Activated T-helper 1 cell treated with anti-CD3 and anti-CD28 coated beads, Interleukin-2, amount 50 U/mL, for 16 hours (primary cell): ENCODE measurements at regions not wholly inside any gene's neighbourhood (a gene's known extent, or its start where the extent isn't known, plus 50 kb on each side); places are given as distances from the start of the nearest gene placed in this dataset.

Source experiments
- DNase-seq, 2 donors: peaks; one replicate each; pipeline ENCODE4 v3.0.0-alpha.2; 2020; ENCODE audit warnings: low read depth in 1 of 2, low spot score in 1 of 2

DNA sequence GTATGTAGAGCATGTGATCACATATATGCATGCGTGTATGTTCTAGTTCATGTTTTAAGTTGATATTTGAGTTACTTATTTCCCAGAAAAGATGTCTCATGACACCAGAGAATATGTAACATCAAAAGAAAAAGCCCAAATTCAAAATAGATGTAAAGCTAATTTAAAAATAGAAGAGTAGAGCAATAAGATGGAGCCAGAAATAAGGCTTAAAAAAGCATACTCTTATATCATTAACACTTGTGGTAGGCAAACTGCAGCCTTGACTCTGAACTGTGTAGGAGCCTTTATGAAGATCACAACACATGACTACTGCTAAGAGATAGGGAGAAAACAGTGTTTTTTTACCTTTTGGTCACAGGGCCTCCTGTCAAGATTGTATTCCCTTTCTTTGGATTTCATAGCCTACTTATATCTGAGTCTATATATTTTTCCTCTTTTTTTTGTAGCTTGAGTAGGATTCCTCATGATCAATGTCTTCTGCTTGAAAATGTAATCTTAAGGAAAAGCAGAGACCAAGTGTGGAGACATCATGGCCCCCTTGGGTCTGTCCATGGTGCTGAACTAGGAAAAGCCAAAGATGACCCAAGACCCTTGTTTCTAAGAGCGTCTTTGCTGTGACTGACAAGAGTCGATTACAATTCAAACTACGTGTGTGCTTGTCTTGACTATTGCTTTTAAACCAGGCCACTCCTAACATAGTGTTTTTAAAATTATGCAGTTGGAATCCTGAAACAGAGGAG lies 390.4 kb downstream of the SHISA9 start:
- no peak for DNase-seq

GRCh38 chr16:13296206-13296605 lies 394.8 kb downstream of the SHISA9 start:
- DNase-seq, result no peak

DNA sequence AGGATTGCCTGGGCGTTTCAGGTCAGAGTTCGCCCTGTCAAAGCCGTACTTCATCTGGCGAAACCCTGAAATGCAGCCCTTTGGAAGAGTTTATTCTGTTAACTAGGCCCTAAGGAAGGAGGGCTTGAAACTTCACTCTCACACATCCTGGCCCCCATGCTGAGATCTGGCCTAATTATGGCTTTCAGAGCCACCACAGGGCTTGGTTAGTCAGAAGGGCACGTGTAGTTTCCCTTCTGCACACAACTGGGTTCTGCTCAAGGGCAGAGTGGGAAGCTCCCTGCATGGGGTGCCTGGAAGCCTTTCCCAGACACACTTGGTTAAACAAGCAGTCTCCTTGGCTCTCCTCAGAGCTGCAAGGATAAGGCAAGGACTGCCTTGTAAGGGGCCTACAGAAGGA lies 397.3 kb downstream of the SHISA9 start:
- no peak for DNase-seq

DNA sequence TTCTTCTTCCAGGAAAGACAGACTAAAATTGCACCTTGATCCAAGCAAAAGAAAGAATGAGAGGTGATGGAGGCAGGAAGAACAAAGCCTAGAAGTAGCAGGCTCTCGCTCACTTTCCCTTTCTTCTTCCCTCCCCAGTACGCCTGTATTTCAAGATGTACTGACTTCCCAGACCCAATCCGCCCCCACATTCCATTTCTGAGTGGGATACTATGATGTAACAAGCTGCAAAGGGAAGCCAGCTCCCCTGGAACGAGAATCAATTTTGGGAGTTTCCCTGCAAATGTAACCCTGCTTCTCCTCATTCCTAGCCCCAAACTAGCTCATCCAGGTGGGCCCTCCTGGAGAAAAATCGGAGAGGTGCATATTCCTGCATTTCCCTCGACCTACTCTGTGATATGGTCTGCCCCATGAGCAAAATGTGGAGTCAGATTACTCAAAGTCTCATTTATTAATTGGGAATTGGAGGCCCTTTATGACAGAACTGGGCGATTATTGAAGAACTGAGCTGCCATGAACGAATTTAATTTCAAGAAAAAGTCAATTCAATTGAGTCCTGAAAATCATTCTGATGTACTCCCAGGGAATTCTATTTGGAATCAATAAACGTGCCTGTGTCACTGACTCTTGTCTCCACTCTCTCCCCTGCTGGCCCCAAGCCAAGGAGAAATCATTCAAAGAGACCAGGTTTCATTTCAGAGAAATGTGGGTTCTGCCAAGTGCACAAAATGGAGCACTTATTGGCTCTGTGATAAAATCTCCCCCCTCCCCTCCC lies 398.9 kb downstream of the SHISA9 start:
- no peak for DNase-seq

GRCh38 chr16:13305019-13305755 lies 403.8 kb downstream of the SHISA9 start:
- DNase-seq, result no peak

DNA sequence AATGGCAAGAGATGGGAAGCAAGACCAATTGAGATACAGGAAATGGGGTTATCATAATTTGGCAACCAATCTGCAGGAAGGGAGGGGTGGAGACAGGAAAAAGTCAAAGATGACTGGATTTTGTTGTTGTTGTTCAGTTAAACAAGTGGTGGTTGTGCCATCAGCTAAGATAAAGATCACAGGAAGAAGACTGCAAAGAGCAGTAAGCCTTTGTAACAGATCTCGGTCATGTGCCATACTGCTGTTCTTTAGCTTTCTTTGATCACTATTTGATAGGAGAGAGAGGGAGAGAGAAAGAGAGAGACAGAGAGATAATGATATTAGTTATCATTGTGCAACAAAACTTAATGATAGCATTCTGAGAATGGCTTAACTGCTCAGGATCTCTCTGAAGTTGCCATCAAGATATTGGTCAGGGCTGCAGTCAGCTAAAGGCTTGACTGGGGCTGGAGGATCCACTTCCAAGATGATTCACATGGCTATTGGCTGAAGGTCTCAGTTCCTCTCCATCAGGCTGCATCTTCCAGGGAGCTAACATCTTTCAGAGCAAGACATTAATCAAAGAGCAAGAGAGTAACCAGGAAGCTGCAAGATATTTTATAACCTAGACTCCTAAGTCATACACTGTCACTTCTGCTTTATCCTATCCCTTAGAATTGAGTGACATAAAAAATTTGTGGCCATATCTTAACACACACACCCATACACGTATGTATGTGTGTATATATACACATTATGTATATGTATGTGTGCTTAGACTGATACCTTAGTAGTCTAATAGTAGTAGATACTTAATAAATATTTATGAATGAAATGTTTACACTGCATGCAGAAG lies 405.0 kb downstream of the SHISA9 start:
- no peak for DNase-seq

DNA sequence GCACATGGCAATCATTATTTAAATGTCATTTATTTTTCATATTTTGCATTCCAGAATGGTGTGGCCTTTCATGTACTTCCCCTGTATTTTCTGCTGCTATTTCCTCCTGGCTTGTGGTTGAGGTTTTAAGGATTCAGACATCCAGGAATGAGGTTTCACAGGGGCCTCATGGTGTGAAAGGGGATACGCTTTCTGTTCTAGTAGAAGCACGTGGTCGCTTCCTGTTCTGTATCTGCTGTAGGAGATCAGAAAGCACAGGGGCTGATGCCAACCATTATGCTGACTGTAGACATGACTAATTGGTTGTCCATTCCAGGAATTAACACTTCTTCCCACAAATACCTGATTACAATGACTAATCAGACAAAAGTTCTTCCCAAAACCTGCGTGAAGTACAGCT lies 405.9 kb downstream of the SHISA9 start:
- no peak for DNase-seq

GRCh38 chr16:13307851-13308250 lies 406.5 kb downstream of the SHISA9 start:
- DNase-seq, result no peak

DNA sequence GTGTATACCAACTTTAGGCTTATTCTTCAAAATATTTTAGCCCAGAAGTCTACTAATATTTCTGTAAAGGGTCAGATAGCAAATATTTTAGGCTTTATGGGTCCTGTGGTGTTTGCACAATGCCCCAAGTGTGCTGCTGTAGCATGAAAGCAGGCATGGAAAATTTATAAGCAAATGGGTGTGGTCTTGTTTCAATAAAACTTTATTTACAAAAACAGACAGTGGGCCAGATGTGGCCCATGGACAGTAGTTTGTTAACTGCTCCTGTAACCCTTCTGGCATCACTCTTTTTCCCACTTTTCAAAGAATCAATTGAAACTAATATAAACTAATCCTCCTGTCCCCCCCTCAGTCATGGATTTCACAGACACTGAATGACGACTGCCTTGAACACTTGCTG lies 410.7 kb downstream of the SHISA9 start:
- DNase-seq, result no peak

DNA sequence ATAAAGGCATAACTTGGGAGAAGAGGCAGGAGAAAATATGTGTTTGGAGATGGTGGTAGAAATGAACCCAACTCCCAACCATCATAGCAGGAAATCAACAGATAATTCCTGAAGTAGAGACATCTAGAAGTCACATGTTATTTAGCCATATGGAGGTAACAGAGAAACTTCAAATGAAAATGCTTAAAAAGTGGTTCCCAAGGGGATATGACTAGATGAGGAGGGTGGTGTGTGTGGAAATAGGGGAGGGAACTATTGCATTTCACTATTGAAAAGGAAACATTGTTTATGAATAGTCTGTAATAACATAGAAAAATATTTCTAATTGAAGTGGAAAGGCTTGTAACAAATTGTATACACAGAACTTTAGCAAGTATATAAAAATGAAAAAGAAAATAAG lies 412.0 kb downstream of the SHISA9 start:
- DNase-seq, result no peak

GRCh38 chr16:13314633-13315032 lies 413.2 kb downstream of the SHISA9 start:
- no peak for DNase-seq

DNA sequence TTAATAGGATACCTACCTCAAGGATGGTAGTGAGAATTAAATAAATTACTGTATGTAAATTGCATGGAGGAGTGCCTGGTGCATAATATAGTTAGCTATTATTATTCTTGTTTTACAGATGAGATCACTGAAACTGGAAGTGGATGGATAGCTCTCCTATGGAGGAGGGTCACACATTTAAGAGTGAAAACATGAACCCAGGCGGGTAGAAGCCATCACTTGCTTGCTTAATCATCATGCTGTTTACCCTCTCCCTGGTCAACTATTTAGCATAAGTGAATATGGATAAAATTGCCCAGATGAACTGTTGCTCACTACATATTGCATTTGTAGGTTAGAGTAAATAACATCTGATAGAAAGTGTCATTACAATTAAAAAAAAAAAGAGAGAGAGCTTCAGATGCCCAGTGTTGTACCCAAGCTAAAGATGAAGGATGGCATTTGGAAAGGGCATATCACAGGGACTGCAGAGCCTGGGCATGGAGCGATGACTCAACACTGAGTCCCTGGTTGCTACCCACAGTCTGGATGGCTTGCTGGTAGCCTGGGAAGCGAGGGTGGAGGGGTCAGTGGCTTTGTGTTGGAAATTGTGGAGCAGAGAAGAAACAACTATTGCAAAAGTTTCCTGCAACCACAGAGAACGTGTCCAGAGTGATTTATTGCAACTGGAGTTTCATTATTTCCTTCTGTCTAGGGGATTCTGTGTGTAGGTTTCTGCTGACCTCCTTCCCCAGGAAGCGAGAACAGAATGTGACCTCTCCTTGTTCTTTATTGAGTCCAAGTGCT lies 414.4 kb downstream of the SHISA9 start:
- DNase-seq, result no peak

DNA sequence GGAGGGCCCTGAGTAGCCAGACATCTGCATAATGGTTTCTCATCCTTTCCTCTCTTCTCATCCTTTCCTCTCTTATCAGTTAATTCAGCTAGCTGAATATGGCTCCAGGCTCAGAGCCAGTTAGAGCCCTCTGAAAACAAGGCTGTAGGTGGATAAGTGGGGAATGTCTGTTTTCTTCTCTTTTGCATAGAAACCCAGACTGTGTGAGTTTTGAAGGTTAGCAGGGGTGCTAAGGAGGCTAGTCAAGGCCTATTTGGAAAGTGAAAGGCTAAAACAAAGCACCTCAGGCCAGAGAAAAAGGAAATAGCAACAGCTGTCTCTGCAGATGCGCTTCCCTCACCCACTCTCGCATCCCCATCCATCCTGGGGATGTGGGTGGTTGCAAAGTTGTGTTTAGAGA lies 420.9 kb downstream of the SHISA9 start:
- no peak for DNase-seq

- DNase-seq, result no peak
Measured at GRCh38 chr16:13324851-13325250, 423.5 kb downstream of the SHISA9 start.

DNA sequence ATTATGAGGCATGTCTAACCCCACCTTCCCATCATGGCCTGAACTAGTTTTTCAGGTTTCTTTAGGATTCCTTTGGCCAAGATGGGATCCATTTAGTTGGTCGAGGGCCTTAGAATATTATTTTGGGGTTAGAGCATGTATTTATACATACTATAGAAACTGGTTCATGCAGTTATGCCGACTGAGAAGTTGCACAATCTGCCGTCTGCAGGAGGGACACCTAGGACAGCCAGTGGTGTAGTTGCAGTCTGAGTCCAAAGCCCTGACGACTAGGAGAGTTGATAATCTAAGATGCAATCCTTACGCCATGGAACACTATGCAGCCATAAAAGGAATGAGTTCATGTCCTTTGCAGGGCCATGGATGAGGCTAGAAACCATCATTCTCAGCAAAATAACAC lies 424.0 kb downstream of the SHISA9 start:
- no peak for DNase-seq

GRCh38 chr16:13331918-13332317 lies 430.5 kb downstream of the SHISA9 start:
- DNase-seq, result no peak

GRCh38 chr16:13332713-13333255 lies 431.4 kb downstream of the SHISA9 start:
- no peak for DNase-seq

GRCh38 chr16:13333336-13333735 lies 431.9 kb downstream of the SHISA9 start:
- no peak for DNase-seq

GRCh38 chr16:13335879-13336278 lies 434.5 kb downstream of the SHISA9 start:
- no peak for DNase-seq

- DNase-seq, result no peak
Measured at GRCh38 chr16:13336335-13336734, 434.9 kb downstream of the SHISA9 start.
